NCI-H1092 (cell line): ENCODE measurements at regions not wholly inside any gene's neighbourhood (a gene's known extent, or its start where the extent isn't known, plus 50 kb on each side); places are given as distances from the start of the nearest gene placed in this dataset.
A peak's percentile ranks its signal among the peaks of the same experiment; 100 is the strongest.

ENCODE experiments used
- DNase-seq: peaks from one replicate; lab custom pipeline; 2025; lab: John Stamatoyannopoulos, UW

GRCh38 chr9:105064248-105065097, 136.5 kb upstream of the ABCA1 start:
- DNase-seq, result peak; percentile 93

GRCh38 chr9:105065098-105066088, 137.4 kb upstream of the ABCA1 start:
- peak; percentile 47 for DNase-seq

GRCh38 chr9:105066275-105066865, 138.4 kb upstream of the ABCA1 start:
- no peak for DNase-seq

GRCh38 chr9:105067895-105068580, 140.1 kb upstream of the ABCA1 start:
- no peak for DNase-seq

- DNase-seq, result no peak
Observed at GRCh38 chr9:105069285-105069684, 141.3 kb upstream of the ABCA1 start.

- DNase-seq, result no peak
Observed at GRCh38 chr9:105069696-105070095, 141.7 kb upstream of the ABCA1 start.

GRCh38 chr9:105070176-105070575, 142.2 kb upstream of the ABCA1 start:
- no peak for DNase-seq

GRCh38 chr9:105072476-105072875, 144.5 kb upstream of the ABCA1 start:
- no peak for DNase-seq

- DNase-seq, result no peak
Observed at GRCh38 chr9:105073147-105073546, 145.2 kb upstream of the ABCA1 start.

- DNase-seq, result no peak
Observed at GRCh38 chr9:105074491-105074890, 146.5 kb upstream of the ABCA1 start.

GRCh38 chr9:105076729-105077128, 148.8 kb upstream of the ABCA1 start:
- DNase-seq, result no peak

- no peak for DNase-seq
Observed at GRCh38 chr9:105079457-105079856, 151.5 kb upstream of the ABCA1 start.

- no peak for DNase-seq
Observed at GRCh38 chr9:105082843-105083242, 154.9 kb upstream of the ABCA1 start.

GRCh38 chr9:105083256-105083655, 155.3 kb upstream of the ABCA1 start:
- no peak for DNase-seq

- DNase-seq, result no peak
Observed at GRCh38 chr9:105087910-105088898, 156.2 kb upstream of the SLC44A1 start.

- DNase-seq, result no peak
Observed at GRCh38 chr9:105089874-105090273, 154.6 kb upstream of the SLC44A1 start.

GRCh38 chr9:105091004-105091640, 153.3 kb upstream of the SLC44A1 start:
- DNase-seq, result no peak

GRCh38 chr9:105093685-105094084, 150.8 kb upstream of the SLC44A1 start:
- DNase-seq, result no peak

GRCh38 chr9:105098370-105098769, 146.1 kb upstream of the SLC44A1 start:
- no peak for DNase-seq

- no peak for DNase-seq
Observed at GRCh38 chr9:105103776-105104175, 140.7 kb upstream of the SLC44A1 start.
